GM19463 (cell line): ENCODE measurements at regions not wholly inside any gene's neighbourhood (a gene's known extent, or its start where the extent isn't known, plus 50 kb on each side); places are given as distances from the start of the nearest gene placed in this dataset.
A peak's percentile ranks its signal among the peaks of the same experiment; 100 is the strongest.
"Not testable (repeated sequence)": the region's sequence is repeated elsewhere in the genome, so short reads cannot be mapped to it uniquely, and the experiment has no call there.

Source experiments
- ATAC-seq: cut with Tn5 transposase; IDR thresholded peaks from one replicate; pipeline ENCODE4 v1.9.1; 2021; ENCODE audit warnings: mild to moderate bottlenecking, moderate library complexity; ENCODE audit not compliant: unreplicated experiment

DNA sequence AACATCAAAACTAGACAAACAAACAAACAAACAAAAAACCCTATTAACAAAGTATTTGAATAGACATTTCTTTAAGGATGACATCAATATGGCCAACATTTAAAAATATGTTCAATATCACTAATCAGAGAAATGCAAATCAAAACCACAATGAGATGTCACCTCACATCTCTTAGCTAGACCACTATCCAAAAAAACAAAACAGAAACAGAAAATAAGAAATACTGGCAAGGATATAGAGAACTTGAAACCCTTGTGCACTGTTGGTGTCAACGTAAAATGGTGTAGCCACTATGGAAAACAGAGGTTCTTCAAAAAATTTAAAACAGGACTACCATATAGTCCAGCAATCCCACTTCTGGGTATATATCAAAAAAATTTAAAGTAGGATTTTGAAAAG lies 308.2 kb downstream of the SPATA31A1 start:
- ATAC-seq = peak; percentile 66

GRCh38 chr9:39665020-39665419 lies 309.6 kb downstream of the SPATA31A1 start:
- ATAC-seq = not testable (repeated sequence)

DNA sequence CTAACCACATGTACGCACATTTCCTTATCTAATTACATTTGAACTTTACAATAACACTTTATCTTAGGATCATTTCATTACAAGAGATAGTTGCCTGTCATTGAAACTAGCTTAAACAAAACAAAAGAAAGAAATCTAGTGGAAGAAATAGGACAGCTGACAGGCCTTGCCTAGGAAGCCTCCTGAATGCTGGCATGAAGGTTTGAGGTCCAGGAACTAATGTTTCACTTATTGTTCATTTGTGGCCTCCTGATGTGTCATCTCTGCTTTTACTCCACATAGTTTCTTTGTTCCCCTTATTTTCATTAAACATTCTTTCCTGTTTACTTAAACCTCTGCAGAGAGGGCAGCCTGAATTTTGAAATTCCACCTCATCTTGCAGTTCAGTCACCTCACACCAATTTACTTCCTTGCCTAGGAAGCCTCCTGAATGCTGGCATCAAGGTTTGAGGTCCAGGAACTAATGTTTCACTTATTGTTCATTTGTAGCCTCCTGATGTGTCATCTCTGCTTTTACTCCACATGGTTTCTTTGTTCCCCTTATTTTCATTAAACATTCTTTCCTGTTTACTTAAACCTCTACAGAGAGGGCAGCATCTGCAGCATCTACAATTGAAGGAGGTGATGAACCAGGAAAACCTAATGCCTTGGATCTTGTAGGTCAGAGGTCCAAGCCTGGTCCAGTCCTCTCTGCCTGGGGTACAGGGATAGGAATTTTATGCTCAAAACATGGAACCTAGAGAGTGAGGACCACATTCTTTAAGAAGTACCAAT lies 319.2 kb downstream of the SPATA31A1 start:
- ATAC-seq = not testable (repeated sequence)

DNA sequence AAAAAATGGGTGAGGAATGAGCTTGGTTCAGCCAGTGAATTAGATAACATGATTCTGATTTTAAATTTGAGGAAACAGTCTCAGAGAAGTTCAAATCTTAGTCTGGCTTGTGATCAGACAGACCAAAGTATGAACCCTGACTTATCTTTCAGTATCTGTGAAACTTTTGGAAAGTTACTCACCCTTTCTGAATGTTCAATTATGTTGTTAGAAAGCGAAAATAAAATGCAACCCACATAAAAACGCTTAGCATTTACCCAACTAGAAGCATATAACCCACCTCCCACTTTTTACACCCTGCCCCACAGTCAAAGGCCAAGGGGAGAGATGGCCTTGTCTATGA lies 319.7 kb downstream of the SPATA31A1 start:
- not testable (repeated sequence) for ATAC-seq

DNA sequence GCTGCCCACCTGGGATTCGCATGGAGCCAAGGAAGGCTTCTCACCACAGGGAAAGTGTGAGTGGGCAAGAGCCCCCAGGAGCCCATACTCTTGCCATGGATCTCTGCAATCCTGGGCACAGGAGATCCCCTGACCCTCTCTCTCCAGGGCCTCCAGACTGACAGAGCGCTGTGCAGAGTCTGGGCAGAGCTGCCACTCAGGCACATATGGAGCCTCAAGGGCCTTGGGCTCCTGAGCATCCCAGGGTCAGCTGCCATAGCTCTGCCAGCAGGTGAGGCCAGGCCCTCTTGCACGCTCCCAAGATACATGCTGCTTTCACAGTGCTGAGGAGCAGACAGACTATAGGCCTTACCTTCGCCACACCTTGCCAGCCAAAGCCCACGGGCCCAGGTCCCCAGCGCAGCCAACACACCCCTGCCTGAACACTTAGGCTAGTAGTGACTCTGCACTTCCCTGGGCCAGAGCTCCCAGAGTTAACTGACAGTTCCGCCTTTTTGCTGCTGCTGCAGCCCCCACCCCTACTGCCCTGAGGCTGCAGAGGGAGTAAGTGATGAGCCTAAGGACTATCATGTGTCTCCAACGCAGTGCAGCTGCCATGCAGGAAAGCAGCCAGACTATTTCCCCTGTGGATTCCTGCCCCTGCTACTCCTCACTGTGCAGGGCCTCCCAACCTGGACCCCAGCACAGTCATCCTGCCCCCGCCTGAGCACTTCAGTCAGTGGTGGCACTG lies 323.2 kb downstream of the SPATA31A1 start:
- not testable (repeated sequence) for ATAC-seq

- not testable (repeated sequence) for ATAC-seq
Observed at GRCh38 chr9:39680694-39681401, 325.4 kb downstream of the SPATA31A1 start.

- not testable (repeated sequence) for ATAC-seq
Observed at GRCh38 chr9:39728862-39729261, 373.4 kb downstream of the SPATA31A1 start.

GRCh38 chr9:39744898-39745297 lies 389.4 kb downstream of the SPATA31A1 start:
- not testable (repeated sequence) for ATAC-seq

GRCh38 chr9:39775570-39775969 lies 420.1 kb downstream of the SPATA31A1 start:
- not testable (repeated sequence) for ATAC-seq

DNA sequence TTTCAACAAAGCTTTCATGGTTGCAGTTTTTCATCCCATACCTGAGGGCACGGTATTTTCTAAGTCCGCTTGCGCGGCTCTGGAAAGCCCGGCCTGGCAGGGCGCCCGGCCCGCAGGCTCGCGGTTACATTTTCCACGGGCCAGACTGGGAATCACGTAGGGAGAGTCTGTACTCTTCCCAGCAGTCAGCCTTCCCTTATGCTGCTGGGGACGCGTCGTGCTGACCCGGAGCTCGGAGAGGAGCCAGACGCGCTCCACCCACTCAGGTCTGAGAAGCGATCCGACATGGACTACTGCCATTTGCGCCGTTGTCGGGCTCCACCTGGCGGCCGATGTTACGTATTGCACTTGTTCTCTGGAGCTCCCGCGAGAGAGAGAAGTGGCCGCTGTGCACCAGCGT lies 435.9 kb downstream of the SPATA31A1 start:
- peak; percentile 100 for ATAC-seq

DNA sequence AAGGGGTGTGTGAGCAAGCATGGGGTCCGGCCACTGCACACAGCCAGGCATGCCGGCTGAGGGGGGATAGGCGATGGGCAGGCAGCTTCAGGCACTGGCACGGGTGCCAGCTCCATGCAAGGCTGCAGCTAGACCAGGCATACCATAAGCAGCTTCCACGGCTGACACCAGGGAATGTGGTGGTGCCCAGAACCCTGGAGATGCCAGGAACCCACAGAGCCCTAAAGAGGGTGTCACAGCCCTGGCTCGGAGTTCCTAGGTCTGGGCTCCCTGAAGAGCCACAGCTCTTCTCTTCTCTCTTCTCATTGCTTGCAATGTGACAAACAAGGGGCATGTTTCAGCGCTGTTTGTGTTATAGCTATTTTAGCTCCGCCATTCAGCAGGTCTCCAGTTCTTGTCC lies 442.5 kb downstream of the SPATA31A1 start:
- ATAC-seq = not testable (repeated sequence)

DNA sequence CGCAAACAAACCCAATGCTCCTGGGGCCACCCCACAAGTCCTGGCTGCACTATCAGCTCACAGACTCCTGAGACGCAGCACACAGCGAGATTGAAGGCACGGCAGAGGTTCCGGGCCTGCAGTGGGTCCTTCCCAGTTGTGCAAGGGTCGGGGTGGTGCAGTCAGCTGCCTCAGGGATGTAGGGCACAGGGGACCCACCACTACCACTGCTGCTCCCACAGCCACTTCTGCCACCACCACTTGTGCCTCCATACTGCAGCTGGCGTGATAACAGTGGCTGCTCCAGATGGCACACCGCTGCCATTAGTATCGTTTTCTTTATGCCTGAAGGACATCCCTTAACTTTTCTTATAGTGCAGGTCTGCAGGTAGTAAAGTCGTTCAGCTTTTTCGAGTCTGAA lies 443.8 kb downstream of the SPATA31A1 start:
- ATAC-seq = not testable (repeated sequence)

DNA sequence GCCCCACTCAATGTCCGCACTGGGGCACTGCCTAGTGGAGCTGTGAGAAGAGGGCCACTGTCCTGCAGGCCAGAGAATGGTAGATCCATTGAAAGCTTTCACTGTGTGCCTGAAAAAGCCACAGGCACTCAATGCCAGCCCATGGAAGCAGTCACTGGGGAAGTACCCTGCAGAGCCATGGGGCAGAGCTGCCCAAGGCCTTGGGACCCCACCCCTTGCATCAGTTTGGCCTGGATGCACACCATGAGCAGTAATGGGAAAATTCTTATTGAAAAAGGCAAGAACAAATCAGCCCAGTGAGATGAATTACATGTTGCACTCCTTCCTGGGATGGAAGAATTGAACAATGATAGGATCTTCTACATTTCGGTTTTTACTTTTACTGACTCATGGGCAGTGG lies 447.1 kb downstream of the SPATA31A1 start:
- not testable (repeated sequence) for ATAC-seq

DNA sequence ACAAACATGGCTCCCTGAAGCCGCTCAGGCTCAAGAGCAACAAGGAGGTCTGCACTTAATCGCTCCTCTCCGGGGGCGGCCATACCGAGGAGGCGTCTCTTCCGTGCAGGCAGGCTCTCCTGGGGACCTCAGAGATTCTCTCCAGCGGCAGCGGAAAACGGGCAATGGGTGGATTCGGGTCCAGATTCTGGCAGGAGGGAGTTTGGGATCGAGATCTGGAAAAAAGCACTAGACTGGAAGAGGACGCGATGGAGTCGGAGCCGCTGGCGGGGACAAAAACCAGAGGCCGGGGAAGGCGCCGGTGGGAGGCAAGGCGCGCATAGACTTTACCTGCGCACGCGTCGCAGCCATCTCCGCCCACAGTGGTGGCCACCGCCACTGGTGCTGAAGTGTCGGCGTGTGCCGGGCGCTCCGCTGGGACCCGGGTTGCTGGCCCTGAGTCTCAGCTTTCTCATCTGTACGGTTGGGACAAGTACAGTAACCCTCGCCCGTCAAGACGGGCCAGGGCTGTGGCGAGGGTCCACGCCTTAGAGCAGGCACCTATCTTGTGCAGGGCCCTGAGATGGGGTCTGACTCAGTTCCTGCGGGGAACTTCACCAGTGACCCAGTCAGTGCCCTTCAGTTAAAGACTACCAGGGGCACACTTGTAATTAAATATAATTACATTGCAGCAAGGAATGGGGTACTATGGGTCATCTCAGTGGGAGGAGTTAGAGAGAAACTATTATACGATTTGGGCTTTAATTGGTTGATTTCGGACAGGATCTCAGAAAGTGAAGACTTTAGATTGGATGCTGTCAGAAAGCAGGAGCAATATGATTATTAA lies 454.1 kb downstream of the SPATA31A1 start:
- ATAC-seq = peak; percentile 89

GRCh38 chr9:39810401-39810800 lies 454.9 kb downstream of the SPATA31A1 start:
- not testable (repeated sequence) for ATAC-seq

GRCh38 chr9:39811615-39812014 lies 456.1 kb downstream of the SPATA31A1 start:
- ATAC-seq = not testable (repeated sequence)

- not testable (repeated sequence) for ATAC-seq
Observed at GRCh38 chr9:39828457-39828856, 473.0 kb downstream of the SPATA31A1 start.
